MG63 (cell line): ENCODE measurements at regions not wholly inside any gene's neighbourhood (a gene's known extent, or its start where the extent isn't known, plus 50 kb on each side); places are given as distances from the start of the nearest gene placed in this dataset.
"Not testable (repeated sequence)": the region's sequence is repeated elsewhere in the genome, so short reads cannot be mapped to it uniquely, and the experiment has no call there.

Source experiments
- DNase-seq: peaks from one replicate; pipeline ENCODE4 v3.0.0-alpha.2; 2020
- H3K27me3 ChIP-seq: fragments of 250-450 bp; sonication (Bioruptor Pico); 2 replicates; pipeline ENCODE4 v1.5.1; 2020; ENCODE audit warnings: mild to moderate bottlenecking, moderate library complexity
- H3K36me3 ChIP-seq: fragments of 250-450 bp; sonication (Bioruptor Pico); 2 replicates; pipeline ENCODE4 v1.5.1; 2020; ENCODE audit warnings: mild to moderate bottlenecking, moderate library complexity
- H3K4me3 ChIP-seq: fragments of 250-450 bp; sonication (Bioruptor Pico); 2 replicates; pipeline ENCODE4 v1.5.1; 2020; ENCODE audit warnings: mild to moderate bottlenecking, moderate library complexity
- H3K9me3 ChIP-seq: fragments of 250-450 bp; sonication (Bioruptor Pico); 2 replicates; pipeline ENCODE4 v1.5.1; 2020; ENCODE audit warnings: mild to moderate bottlenecking, moderate library complexity

DNA sequence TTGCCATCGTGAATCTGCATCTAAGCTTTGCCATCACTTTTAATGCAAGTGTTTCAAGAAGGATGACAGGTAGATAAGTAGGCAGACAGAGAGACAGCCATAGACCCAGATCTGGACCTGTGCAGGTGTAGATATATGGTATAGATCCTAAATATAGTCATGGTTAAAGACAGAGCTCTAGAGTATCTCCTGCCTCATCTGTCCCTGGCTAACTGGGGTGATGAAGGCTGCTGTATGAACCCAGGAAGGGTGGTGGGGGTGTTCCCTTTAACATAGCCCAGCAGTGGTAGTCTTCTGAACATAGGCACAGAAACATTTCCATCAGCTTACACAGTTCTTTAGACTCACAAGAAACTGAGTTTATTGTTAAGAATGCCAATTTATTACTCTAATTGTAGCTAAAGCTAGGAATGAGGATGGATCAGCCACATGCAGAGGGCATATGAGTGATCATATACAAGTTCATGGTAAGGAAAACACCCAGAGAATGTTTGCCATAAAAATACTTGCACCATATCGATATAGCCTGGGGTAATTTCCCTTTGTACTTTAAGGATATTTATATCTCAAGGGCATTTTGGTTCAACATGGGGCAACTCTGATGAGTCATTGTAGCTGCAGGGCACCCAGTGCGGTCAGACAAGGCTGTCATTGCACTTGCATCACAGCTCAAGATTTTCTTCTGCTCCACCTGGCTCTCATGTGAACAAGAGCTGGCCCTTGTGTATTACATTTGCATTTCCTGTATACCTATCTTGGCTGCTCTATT lies 587.2 kb downstream of the EPM2A start:
- H3K9me3 ChIP-seq: no peaks in the 10 kb centered on the region
- DNase-seq: peak; percentile 76
- no peaks in the 10 kb centered on the region for H3K36me3 ChIP-seq
- no peaks in the 10 kb centered on the region for H3K27me3 ChIP-seq
- no peak overlapping the region for H3K4me3 ChIP-seq

DNA sequence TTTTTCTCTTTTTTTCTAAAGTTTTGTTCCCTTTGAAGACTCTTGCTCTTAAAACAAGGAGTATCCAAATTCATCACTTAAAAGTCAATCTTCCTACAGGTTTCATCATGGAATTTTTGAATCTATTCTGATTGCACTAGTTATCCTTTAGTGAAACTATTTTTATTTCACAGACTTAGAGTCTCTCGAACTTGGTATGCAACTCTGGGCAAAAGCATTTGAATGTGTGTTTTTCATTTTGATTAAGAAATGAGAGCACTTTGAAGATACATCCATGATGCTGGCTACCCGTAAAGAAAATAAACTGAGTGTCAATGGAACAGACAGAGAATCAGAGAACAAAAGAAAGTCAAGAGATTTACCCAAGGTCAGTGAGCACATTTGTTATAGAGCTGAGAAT lies 586.5 kb downstream of the EPM2A start:
- Histone ChIP-seq H3K36me3 (no peaks in the 10 kb centered on the region), H3K9me3 (no peaks in the 10 kb centered on the region), H3K4me3 (no peak overlapping the region), H3K27me3 (no peaks in the 10 kb centered on the region)
- no peak for DNase-seq

DNA sequence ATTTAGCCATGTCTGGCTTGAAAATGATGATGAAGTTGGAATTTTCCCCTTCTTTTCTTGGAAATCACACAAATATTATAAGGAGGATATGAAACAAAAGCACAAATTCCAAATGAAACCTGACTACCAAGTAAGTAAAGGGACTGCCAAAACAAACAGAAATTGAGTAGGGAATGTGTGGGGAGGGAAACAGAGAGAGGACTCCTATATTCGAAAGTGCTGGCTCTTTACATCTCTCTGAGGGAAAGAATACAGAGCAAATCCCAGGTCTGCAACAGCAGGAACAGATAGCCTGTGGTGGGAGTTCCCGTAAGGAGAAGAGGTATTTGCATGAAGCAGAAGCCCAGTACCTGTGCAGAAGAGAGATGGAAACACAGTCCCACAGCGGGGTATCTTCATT lies 583.7 kb downstream of the EPM2A start:
- no peaks in the 10 kb centered on the region for H3K36me3 ChIP-seq
- no peaks in the 10 kb centered on the region for H3K27me3 ChIP-seq
- DNase-seq: no peak
- no peak overlapping the region for H3K4me3 ChIP-seq
- H3K9me3 ChIP-seq: no peaks in the 10 kb centered on the region

DNA sequence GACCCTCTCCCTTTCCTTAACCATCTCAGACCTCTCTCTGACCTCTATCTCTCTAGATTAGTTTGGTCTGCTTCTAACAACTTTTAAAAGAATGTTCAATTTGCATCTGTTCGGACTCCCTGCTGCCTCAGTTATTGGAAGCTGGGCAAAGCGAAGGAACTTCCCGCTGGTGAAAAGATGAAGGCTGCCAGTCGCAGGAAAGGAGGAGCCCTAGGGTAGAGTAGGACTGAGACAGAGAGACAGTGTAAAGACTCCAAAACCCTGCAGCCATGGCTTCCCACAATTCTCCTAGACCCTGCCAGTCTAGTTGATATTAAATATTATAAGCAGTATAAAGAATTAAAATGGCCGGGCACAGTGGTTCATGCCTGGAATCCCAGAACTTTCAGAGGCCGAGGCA lies 581.8 kb downstream of the EPM2A start:
- no peak for DNase-seq
- Histone ChIP-seq H3K36me3 (no peaks in the 10 kb centered on the region), H3K4me3 (no peak overlapping the region), H3K9me3 (peaks cover 7% of the 10 kb centered on the region), H3K27me3 (no peaks in the 10 kb centered on the region)

DNA sequence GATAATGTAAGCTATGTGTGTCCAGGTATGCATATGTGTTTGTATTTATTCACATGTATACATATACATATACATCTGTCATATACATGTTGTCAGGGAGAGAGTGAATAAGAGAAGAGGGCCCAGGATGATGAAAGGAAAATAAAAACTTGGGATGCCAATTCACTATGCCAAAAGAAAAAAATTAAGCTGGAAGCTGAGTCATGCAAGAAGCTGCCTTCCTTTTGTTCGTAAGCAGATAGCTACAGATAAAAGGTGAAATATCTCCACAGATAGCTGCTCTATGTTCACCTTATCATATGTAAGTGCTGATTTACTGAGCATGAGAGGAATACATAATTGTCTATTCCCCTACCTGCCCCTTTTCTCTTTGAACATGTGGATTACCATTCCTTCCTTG lies 579.9 kb downstream of the EPM2A start:
- Histone ChIP-seq H3K27me3 (no peaks in the 10 kb centered on the region), H3K4me3 (no peak overlapping the region), H3K36me3 (no peaks in the 10 kb centered on the region), H3K9me3 (peaks cover 15% of the 10 kb centered on the region)
- DNase-seq: no peak

DNA sequence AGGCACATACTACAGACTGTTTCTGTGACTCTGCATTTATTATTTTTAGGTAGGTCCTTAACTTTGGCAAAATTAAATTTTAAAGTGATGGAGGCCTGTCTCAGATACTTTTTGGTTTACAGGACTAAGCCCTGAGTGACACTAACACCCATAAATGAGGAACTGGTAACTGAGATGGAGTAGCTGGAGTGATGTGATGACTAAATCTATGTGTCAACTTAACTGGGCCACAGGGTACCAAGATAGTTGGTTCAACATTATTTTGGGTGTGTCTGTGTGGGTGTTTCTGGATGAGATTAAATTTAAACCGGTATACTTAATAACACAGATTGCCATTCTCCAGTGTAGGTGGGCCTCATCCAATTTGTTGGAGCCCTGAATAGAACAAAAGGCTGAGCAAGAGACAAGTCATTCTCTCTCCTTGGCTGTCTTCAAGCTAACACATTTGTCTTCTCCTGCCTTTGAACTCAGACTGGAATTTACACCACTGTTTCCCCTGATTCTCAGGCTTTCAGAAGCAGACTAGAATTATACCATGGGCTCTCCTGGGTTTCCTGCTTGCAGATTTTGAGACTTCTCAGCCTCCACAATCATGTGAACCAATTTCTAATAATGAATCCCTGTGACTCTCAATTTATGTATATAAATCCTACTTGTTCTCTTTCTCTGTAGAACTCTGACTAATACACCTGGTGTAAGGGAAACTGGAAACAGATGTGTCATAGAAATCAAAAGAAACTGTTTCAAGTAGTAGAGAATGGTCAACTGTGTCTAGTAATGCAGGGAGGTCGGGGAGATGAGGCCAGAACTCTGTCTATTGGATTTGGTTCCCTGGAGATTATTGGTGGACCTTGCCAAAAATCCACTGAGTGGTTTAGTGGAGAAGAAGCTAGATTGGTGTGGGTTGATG lies 579.2 kb downstream of the EPM2A start:
- DNase-seq: peak; percentile 6
- Histone ChIP-seq H3K27me3 (no peaks in the 10 kb centered on the region), H3K4me3 (no peak overlapping the region), H3K36me3 (no peaks in the 10 kb centered on the region), H3K9me3 (peaks cover 15% of the 10 kb centered on the region)

DNA sequence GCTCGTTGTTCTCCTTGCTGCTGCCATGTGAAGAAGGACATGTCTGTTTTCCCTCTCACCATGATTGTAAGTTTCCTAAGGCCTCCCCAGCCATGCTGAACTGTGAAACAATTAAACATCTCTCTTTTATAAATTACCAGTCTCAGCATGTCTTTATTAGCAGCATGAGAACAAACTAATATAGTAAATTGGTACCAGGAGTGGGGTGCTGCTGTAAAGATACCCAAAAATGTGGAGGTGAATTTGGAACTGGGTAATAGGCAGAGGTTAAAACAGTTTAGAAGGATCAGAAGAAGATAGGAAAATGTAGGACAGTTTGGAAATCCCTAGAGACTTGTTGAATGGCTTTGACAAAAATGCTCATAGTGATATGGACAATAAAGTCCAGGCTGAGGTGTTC lies 576.7 kb downstream of the EPM2A start:
- peaks cover 15% of the 10 kb centered on the region for H3K9me3 ChIP-seq
- H3K36me3 ChIP-seq, H3K4me3 ChIP-seq, DNase-seq, H3K27me3 ChIP-seq: not testable (repeated sequence)

DNA sequence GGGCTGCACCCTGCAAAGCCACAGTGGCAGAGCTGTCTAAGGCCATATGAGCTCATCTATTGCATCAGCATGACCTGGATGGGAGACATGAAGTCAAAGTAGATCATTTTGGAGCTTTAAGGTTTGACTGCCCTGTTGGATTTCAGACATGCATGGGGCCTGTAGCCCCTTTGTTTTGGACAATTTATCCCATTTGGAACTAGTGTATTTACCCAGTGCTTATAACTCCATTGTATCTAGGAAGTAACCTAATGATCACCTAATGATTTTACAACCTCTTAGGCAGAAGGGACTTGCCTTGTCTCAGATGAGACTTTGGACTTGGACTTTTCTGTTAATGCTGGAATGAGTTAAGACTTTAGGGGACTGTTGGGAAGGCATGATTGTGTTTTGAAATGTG lies 575.4 kb downstream of the EPM2A start:
- H3K27me3 ChIP-seq: no peaks in the 10 kb centered on the region
- H3K4me3 ChIP-seq: no peak overlapping the region
- DNase-seq: no peak
- H3K36me3 ChIP-seq: no peaks in the 10 kb centered on the region
- H3K9me3 ChIP-seq: peaks cover 15% of the 10 kb centered on the region

DNA sequence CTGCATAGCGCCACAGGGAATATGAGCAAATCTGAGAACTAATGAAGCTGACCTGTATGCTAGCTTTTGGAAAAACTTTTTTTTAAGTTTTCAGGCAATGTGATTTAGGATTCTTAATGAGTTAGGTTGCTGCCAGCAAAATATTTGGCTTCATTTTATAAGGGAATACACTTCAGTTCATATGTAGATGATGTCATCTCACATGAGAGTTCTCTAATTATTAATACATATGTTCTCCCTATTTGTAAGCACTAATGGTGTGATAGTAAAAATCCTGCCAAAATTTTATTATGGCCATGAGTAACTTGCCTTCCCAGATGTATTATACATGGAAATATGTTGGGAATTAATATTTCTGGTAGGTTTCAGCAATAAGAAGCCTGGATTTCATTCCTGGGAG lies 573.8 kb downstream of the EPM2A start:
- Histone ChIP-seq H3K36me3 (no peaks in the 10 kb centered on the region), H3K9me3 (peaks cover 15% of the 10 kb centered on the region), H3K27me3 (no peaks in the 10 kb centered on the region), H3K4me3 (no peak overlapping the region)
- no peak for DNase-seq

DNA sequence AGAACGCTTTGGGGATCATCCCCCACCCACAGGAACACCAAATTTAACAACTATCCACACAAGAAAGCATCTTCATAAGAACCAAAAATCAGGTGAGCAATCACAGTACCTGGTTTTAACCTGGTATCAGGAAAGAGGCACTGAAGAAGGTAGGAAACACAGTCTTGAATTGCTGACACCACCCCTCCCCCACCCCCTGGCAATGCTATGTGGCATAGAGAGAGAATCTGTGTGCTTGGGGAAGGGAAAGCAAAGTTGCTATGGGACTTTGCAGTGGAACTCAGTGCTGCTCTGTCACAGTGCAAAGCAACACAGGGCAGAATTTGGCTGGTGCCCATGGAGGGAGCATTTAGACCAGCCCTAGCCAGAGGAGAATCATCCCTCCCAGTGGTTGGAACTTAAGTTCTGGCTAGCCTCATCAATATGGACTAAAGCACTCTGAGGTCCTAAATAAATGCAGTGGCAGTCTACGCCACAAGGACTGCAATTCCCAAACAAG lies 565.5 kb downstream of the EPM2A start:
- Histone ChIP-seq H3K36me3 (no peaks in the 10 kb centered on the region), H3K9me3 (no peaks in the 10 kb centered on the region), H3K27me3 (no peaks in the 10 kb centered on the region), H3K4me3 (no peak overlapping the region)
- DNase-seq: no peak

DNA sequence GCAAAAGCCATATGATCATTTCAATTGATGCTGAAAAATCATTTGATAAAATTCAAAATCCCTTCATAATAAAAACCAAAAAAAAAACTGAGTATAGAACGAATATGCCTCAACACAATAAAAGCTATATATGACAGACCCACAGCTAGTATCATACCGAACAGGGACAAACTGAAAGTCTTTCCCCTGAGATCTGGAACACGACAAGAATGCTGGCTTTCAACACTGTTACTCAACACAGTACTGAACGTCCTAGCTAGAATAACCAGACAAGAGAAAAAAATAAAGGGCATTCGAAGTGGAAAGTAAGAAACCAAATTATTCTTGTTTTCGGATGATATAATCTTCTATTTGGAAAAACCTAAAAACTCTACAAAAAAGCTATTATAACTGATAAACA lies 559.9 kb downstream of the EPM2A start:
- DNase-seq: no peak
- H3K27me3 ChIP-seq: no peaks in the 10 kb centered on the region
- no peaks in the 10 kb centered on the region for H3K36me3 ChIP-seq
- peaks cover 3% of the 10 kb centered on the region; the same call in 1 of the 2 replicates for H3K9me3 ChIP-seq
- H3K4me3 ChIP-seq: no peak overlapping the region

DNA sequence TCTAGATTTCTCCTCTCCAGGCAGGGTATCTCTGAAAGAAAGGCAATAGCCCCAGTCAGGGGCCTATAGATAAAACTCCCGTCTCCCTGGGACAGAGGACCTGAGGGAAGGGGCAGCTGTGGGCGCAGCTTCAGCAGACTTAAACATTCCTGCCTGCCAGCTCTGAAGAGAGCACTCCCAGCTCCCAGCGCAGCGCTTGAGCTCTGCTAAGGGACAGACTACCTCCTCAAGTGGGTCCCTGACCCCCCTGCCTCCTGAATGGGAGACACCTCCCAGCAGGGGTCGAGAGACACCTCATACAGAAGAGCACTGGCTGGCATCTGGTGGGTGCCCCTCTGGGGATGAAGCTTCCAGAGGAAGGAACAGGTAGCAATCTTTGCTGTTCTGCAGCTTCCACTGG lies 556.9 kb downstream of the EPM2A start:
- Histone ChIP-seq H3K4me3 (no peak overlapping the region), H3K27me3 (no peaks in the 10 kb centered on the region), H3K36me3 (no peaks in the 10 kb centered on the region), H3K9me3 (peaks cover 3% of the 10 kb centered on the region; the same call in 1 of the 2 replicates)
- DNase-seq: no peak

DNA sequence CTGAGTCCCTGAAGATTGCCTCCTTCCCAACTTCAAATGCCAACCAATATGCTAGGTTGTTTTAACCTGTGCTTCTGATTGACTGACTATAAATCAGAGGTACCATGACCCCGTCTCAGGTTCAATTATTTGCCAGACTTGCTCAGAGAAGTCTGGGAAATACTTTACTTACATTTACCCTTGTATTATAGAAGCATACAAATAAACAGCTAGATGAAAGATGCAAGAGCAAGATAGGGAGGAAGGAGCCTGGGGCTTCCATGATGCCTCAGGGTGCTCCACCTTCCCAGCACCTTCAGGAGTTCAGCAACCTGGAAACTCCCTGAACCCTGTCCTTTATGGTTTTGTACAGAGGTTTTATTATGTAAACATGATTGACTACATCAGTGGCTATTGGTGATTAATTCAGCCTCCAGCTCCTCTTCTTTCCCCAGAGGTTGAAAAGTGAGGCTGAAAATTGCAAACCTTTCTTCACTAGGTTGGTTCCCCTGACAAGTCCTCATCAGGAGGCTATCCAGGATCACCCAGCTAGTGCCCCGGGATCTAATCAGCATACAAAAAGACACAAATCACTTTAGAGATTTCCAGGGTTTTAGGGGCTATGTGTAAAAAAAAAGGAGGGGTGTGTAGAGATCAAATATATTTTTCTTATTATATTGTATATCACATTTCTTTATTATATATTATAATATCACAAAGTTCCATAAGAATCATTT lies 547.7 kb downstream of the EPM2A start:
- no peaks in the 10 kb centered on the region for H3K27me3 ChIP-seq
- no peaks in the 10 kb centered on the region for H3K9me3 ChIP-seq
- DNase-seq: no peak

DNA sequence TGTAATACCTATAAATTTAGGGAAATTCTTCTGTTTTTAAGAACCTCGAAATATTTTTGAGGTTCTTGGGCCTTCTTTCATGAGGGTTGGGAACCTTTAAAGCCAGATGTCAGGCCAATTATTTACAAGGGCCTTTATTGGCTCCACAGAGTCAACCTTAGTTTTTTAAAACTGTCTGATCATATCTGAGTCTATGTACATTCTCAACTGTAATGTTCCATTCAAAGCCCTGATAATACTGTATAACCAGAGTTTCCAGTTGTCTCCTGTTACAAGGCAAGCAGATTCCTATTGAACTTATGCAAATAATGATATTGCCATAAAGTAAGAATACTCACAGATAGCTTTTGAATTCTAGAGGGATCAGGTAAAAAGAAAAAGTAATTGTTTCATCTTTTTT lies 545.5 kb downstream of the EPM2A start:
- H3K36me3 ChIP-seq: no peaks in the 10 kb centered on the region
- no peaks in the 10 kb centered on the region for H3K27me3 ChIP-seq
- H3K4me3 ChIP-seq: no peak overlapping the region
- H3K9me3 ChIP-seq: no peaks in the 10 kb centered on the region
- DNase-seq: no peak

More for the DNA sequence above, 547.7 kb downstream of the EPM2A start:
- Histone ChIP-seq H3K4me3 (no peak overlapping the region), H3K36me3 (no peaks in the 10 kb centered on the region)

DNA sequence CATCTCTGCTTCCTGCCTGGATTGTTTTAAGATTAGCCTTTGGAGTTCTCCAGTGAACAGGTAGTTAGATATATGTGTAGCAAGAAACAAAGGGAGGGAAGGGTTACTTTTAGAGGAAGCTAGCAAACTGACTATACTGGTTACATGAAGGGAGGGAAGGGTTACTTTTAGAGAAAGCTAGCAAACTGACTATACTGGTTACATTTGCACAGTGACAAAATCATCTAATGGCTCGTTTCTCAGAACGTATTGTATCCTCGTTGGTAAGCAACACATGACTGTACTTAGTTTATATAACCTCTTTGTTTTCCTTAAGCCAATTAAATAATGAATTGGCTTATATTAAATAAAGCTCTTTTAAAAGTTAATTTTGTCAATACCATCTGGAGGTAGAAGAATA lies 540.9 kb downstream of the EPM2A start:
- Histone ChIP-seq H3K9me3 (no peaks in the 10 kb centered on the region), H3K36me3 (no peaks in the 10 kb centered on the region), H3K27me3 (no peaks in the 10 kb centered on the region), H3K4me3 (no peak overlapping the region)
- no peak for DNase-seq

DNA sequence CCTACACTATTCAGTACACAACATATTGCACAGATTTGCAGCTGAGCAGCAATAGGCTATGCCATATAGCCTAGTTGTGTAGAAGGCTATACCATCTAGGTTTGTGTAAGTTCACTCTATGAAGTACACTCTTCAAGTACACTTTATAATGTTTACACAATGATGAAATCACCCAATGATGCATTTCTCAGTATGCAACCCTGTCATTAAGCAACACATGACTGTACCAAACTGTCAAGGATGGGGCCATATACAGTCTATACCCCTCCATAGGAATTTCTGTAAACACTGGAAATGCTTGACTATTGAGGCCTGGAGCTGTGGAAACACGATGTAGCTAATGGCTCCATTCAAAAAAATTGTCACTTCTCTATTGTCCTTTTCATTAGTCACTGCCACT lies 535.4 kb downstream of the EPM2A start:
- no peaks in the 10 kb centered on the region for H3K36me3 ChIP-seq
- DNase-seq: no peak
- H3K27me3 ChIP-seq: no peaks in the 10 kb centered on the region
- H3K4me3 ChIP-seq: no peak overlapping the region
- H3K9me3 ChIP-seq: no peaks in the 10 kb centered on the region

DNA sequence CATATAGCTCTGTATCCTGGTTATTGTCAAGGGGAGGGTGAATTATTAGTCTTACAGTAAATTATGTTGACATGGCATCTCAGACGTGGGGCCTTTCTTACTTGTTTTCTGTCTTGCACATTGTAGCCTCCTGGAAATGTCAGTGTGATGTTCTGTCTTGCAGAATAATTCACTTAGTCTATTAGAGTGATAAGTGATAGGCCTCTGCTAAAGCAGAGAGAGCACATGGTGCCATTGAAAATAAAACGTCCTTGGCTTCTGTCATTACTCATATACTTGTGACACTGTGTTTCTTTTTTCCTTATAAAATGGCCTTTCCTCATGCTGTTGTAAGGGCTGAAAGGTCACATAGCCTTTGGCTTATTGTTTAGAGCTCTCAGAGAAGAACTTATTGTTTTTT lies 531.0 kb downstream of the EPM2A start:
- DNase-seq: no peak
- Histone ChIP-seq H3K9me3 (no peaks in the 10 kb centered on the region), H3K27me3 (no peaks in the 10 kb centered on the region), H3K36me3 (no peaks in the 10 kb centered on the region), H3K4me3 (no peak overlapping the region)
